MV-4-11 (cell line): ENCODE measurements at regions not wholly inside any gene's neighbourhood (a gene's known extent, or its start where the extent isn't known, plus 50 kb on each side); places are given as distances from the start of the nearest gene placed in this dataset.

ENCODE experiments used
- DNase-seq: peaks from one replicate; lab custom pipeline; 2025; lab: John Stamatoyannopoulos, UW

DNA sequence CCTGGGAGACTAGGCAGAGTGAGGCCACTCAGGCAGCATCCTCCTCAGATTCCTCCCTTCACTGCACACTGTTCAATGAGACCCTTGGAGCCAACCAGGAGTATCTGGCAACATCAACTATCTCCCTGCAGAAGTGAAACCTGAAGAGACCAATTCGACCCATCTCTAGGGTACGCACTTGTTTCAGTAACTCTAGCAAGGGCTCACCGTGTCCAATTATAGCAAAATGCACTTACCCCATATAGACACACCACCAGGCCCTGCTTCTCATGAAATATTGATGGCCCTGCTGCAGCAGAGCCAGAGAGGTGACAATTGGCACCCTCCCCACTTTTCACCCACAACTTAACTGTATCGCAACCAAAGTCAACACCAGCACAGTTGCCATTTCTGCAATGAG lies 196.1 kb upstream of the IGF1R start:
- DNase-seq, result no peak

DNA sequence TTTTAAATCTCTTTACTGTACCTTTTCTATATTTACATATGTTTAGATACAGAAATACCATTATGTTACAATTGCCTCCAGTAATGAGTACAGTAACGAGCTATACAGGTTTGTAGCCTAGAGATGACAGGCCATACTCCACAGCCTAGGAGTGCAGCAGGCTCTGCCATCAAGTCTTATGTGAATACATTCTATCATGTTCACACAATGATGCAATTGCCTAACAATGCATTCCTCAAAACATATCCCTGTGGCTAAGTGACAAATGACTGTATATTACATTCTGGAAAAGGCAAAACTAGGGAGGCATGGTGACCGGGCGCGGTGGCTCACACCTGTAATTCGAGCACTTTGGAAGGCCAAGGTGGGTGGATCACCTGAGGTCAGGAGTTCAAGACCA lies 192.4 kb upstream of the IGF1R start:
- DNase-seq, result no peak

DNA sequence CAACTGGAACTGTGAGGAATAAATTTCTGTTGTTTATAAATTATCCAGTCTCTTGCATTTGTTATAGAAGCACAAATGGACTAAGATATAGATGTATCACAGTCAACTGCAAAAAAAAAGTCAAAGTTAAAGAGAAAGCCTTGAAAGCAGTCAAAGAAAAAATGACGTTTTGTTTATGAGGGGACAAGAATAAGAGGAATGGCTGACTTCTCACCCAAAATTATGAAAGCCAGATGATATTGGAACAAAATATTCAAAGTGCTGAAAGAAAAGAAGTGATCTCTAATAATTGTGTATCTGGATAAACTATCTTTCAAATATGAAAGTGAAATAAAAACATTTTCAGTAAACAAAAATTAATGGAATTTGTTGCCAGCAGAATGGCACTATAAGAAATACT lies 171.8 kb upstream of the IGF1R start:
- no peak for DNase-seq

GRCh38 chr15:98480844-98481243 lies 167.5 kb upstream of the IGF1R start:
- DNase-seq, result no peak

DNA sequence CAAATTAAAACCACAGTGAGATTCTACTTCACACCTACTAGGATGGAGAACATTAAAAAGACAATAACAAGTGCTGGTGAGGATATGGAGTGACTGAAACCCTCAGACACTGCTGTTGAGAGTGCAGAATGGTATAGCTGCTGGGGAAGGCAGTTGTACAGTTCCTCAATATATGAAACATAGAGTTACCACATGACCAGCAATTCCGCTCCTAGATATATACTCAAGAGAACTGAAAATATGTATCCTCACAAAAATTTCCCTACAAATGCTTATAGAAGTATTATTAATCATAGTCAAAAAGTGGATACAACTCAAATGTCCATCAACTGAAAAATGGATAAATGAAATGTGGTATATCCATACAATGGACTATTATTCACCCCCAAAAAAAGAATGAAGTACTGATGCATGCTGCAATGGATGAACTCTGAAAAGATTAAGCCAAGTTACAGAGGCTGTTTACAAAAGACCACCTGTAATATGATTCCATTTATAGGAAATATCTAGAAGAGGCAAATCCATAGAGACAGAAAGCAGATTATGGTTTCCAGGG lies 164.7 kb upstream of the IGF1R start:
- no peak for DNase-seq

DNA sequence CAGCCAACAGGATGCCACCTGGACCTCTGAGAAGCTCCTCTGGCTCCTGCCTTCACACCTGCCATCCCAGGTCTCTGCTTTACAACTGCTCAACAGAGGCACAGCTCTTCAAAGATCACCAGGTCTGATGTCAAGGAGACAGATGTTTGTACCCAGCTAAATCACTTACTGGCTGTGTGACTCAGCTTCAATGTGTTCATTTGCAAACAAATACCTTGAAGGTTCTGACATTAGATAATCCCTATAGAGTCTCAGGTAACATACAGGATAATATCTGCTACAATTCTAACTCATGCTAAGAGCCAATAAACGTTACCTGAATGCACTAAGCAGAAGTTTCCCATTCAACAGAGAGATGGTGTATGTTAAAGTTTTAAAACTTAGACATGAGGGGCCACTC lies 163.4 kb upstream of the IGF1R start:
- no peak for DNase-seq

- DNase-seq, result no peak
These were observed 162.9 kb upstream of the IGF1R start for GRCh38 chr15:98485451-98485850.

- no peak for DNase-seq
These were observed 154.3 kb upstream of the IGF1R start for GRCh38 chr15:98493966-98494511.

DNA sequence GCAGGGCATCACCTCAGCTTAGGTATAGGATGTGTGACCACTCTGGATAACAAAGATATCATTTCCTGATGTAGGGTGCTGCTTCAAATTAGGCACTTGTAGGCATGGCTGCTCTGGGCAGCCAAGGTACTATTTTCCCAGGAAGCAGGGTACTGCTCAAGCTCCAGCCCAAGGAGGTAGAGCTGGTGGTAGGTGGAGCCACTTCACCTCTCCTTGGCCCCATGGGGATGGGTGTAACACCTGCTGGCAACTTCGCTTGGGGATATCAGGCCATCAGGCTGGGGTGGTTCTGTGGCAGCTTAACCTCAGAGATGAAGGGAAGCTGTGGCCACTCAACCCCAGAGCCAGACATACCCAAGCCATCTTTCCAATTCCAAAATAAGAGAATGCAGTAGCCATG lies 147.1 kb upstream of the IGF1R start:
- DNase-seq, result no peak

GRCh38 chr15:98501632-98502031 lies 146.7 kb upstream of the IGF1R start:
- no peak for DNase-seq

- peak; percentile 91 for DNase-seq
These were observed 144.4 kb upstream of the IGF1R start for GRCh38 chr15:98503970-98504369.

- DNase-seq, result no peak
These were observed 143.3 kb upstream of the IGF1R start for GRCh38 chr15:98504998-98505397.

GRCh38 chr15:98505611-98506031 lies 142.7 kb upstream of the IGF1R start:
- peak; percentile 49 for DNase-seq

- no peak for DNase-seq
These were observed 142.2 kb upstream of the IGF1R start for GRCh38 chr15:98506172-98506571.

GRCh38 chr15:98506711-98507110 lies 141.6 kb upstream of the IGF1R start:
- DNase-seq, result no peak

GRCh38 chr15:98513428-98513986 lies 134.8 kb upstream of the IGF1R start:
- no peak for DNase-seq

DNA sequence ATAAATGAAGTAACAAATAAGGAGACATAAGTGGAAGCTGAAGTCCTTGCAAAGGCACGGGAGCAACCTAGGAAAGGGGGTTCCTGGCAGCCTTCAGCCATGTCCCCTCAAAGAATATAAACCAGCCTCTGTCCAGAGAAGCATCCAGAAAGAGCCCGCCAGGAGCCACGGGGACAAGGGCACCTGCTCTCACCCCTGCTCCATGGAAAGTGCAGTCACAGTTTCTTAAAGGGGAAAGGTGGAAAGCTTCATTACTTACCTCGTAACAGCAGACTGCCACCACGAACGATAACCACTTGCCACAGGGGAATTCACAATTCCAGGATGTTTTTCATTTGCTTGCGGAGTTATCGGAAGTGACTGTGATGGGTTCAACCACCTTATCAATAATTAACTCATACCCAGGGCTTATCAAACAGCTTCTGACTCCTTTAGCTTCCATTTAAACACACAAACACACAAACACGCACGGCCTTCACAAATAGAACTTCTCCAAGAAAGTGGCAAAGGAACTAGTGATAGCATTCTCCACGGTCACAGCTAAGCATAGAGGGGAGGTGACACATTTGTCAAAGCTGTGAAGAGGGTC lies 134.2 kb upstream of the IGF1R start:
- no peak for DNase-seq

DNA sequence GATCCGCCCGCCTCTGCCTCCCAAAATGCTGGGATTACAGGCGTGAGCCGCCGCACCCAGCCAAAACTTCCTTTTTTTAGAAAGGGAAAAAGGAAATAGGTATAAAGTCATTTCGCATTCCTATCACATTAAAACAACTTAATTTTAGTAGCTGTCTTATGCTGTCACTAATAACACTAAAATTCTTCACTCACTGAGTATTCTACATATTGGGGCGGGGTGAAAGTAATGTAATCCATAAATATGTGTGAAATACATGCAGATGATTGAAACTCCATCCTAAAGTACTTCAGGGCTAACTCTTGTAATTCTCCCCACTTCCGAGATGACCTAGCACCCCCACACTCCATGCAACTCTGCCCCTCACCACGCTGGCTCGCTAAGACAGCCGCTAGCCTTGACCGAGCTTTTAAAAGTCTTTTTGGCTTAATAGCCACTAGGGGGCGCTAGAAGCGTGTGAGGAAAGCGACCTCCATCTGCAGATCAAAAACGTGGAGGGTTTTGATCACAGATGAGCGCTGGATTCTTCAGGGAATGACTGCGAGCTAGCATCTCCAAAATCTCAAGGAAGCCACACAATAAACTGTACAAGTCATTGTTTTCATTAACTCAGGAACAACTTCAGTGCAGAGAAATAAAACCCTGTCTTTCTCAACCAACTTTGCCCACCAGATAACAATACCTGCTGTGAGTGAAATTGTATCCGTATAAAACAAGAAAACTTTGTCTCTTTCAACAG lies 129.3 kb upstream of the IGF1R start:
- peak; percentile 52 for DNase-seq

- no peak for DNase-seq
These were observed 128.4 kb upstream of the IGF1R start for GRCh38 chr15:98519767-98520550.

GRCh38 chr15:98522127-98522526 lies 126.2 kb upstream of the IGF1R start:
- DNase-seq, result no peak

- DNase-seq, result no peak
These were observed 124.3 kb upstream of the IGF1R start for GRCh38 chr15:98523912-98524662.
